AG09319 (cell line): ENCODE measurements at regions not wholly inside any gene's neighbourhood (a gene's known extent, or its start where the extent isn't known, plus 50 kb on each side); places are given as distances from the start of the nearest gene placed in this dataset.

Source experiments
- DNase-seq: peaks from one replicate; pipeline ENCODE4 v3.0.0-alpha.2; 2010; ENCODE audit warnings: low read depth; ENCODE audit errors: extremely low read depth
- CTCF ChIP-seq: IDR thresholded peaks from 2 replicates; pipeline ENCODE4 v1.5.1; 2011; ENCODE audit warnings: low read depth, mild to moderate bottlenecking, inconsistent platforms, low read length, moderate library complexity

GRCh38 chr18:24770311-24771024, 310.0 kb downstream of the HRH4 start:
- no peak for DNase-seq
- no peak for TF ChIP-seq CTCF

DNA sequence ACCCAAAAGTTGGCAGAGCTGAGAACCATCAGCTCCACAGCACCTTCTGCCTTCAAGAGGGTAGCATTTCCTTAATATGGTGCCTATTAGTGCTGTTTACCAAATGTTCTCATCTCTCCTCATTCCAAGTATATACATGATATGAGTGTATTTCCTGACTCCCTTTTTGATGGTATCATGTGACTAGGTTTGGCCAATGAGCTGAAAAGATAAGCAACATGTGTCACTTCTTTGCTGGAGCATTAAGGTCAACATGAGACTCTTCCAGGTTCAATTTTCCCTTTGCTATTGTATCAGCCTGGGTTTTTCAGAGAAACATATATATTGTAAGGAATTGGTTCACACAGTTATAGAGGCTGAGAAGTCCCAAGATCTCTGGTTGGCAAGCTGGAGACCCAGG, 310.9 kb downstream of the HRH4 start:
- no peak for DNase-seq
- TF ChIP-seq CTCF, result no peak

DNA sequence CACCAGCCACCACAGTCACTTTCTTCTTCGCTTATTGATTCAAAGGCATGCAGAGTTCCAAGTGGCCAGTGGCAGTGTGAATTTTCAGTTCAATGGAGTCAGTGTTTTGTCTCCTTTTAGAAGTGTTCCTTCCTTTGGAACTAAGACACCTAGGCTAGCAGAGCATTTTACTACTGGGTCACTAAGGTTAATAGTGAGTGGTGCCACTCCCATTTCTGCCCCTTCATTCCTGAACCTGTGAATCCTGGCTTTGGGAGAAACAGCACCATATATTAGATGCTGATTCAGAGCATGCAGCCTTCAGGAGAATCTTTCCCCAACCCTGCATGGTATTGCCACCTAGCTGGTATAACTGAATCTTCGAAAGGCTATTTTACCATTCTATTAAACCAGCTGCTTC, 312.7 kb downstream of the HRH4 start:
- TF ChIP-seq CTCF, result no peak
- no peak for DNase-seq

GRCh38 chr18:24776019-24776418, 315.6 kb downstream of the HRH4 start:
- TF ChIP-seq CTCF, result no peak
- no peak for DNase-seq

DNA sequence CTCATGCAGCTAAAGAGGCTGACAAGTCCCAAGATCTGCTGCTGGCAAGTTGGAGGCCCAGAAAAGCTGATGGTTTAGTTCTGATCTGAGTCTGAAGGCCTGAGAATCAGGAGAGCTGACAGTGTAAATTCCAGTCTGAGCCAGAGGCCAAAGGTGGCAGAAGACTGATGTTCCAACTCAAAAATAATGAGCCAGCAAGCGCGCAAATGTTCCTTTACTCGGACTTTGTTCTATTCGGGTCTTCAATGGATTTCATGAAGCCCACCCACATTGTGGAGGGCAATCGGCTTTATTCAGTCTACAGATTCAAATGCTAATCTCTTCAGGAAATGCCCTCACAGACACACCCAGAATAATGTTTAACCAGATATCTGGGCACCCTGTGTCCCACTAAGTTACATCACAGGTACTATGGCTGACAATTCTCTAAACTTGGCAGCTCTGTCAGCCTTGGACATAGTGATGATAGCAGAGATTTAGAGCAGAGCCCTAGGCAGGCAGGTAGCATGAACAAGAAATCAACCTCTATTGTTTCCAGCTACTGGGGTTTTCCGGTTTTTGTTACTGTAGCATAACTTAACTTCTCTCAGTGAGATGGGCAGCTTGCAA, 318.5 kb downstream of the HRH4 start:
- no peak for TF ChIP-seq CTCF
- no peak for DNase-seq

GRCh38 chr18:24782566-24782965, 322.1 kb downstream of the HRH4 start:
- DNase-seq, result no peak
- no peak for TF ChIP-seq CTCF

- no peak for DNase-seq
- TF ChIP-seq CTCF, result no peak
These were observed 324.6 kb downstream of the HRH4 start for GRCh38 chr18:24785019-24785418.
